H1 (cell line): ENCODE measurements at regions not wholly inside any gene's neighbourhood (a gene's known extent, or its start where the extent isn't known, plus 50 kb on each side); places are given as distances from the start of the nearest gene placed in this dataset.

Experiments
- CTCF ChIA-PET: fragments of 300-600 bp; sonication (Branson Sonifier 250); formaldehyde crosslinking; loops from one replicate; lab custom pipeline; 2021; ENCODE audit not compliant: partially characterized antibody; lab: Charles Lee
- POLR2A ChIA-PET: fragments of 300-600 bp; sonication (Branson Sonifier 250); formaldehyde crosslinking; loops from one replicate; lab custom pipeline; 2021; ENCODE audit warnings: inconsistent platforms; ENCODE audit not compliant: partially characterized antibody; lab: Charles Lee
- DNase-seq, 2 experiments: peaks; one replicate each; pipeline versions ENCODE4 v3.0.0 to v3.0.0-alpha.2; 2010 to 2022; ENCODE audit warnings: low spot score in 2 of 2, low read depth in 1 of 2, mixed read lengths in 1 of 2
- FAIRE-seq: peaks from 2 replicates; lab custom pipeline; 2011; peaks lifted over from hg19 to GRCh38; lab: Jason Lieb, UNC
- H2AFZ ChIP-seq: 2 replicates; pipeline ENCODE4 v1.8.1; 2012; ENCODE audit warnings: low read length, inconsistent platforms
- H2AK5ac ChIP-seq: 2 replicates; pipeline ENCODE4 v1.6.1; 2013; ENCODE audit warnings: low read depth, low read length
- H2BK120ac ChIP-seq: replicated peaks from 2 replicates; pipeline ENCODE3; 2013; ENCODE audit warnings: low read depth, low read length, inconsistent platforms
- H2BK12ac ChIP-seq: 2 replicates; pipeline ENCODE4 v1.6.1; 2013; ENCODE audit warnings: low read depth, low read length
- H2BK15ac ChIP-seq: 2 replicates; pipeline ENCODE4 v1.6.1; 2013; ENCODE audit warnings: low read length
- H2BK20ac ChIP-seq: 2 replicates; pipeline ENCODE4 v1.6.1; 2013; ENCODE audit warnings: low read length
- H2BK5ac ChIP-seq: 2 replicates; pipeline ENCODE4 v1.6.1; 2013; ENCODE audit warnings: low read depth, low read length
- H3K14ac ChIP-seq: 2 replicates; pipeline ENCODE4 v1.6.1; 2013; ENCODE audit warnings: inconsistent platforms; ENCODE audit not compliant: insufficient read length
- H3K18ac ChIP-seq: 2 replicates; pipeline ENCODE4 v1.6.1; 2013; ENCODE audit warnings: low read length; ENCODE audit errors: extremely low read depth
- H3K23ac ChIP-seq: 2 replicates; pipeline ENCODE4 v1.6.1; 2013; ENCODE audit warnings: inconsistent platforms; ENCODE audit not compliant: insufficient read length
- H3K23me2 ChIP-seq: 2 replicates; pipeline ENCODE4 v1.6.1; 2013; ENCODE audit warnings: low read depth, low read length
- H3K27ac ChIP-seq: 2 replicates; pipeline ENCODE4 v1.6.1; 2011; ENCODE audit warnings: low read depth, low read length, inconsistent platforms
- H3K27me3 ChIP-seq, 4 experiments: replicated peaks in 1 of 4; 1 replicate in 1 of 4; 2 replicates in 3 of 4; pipeline versions ENCODE4 v1.6.1 to v1.8.1; 2011 to 2013; ENCODE audit warnings: low read length in 3 of 4, mild to moderate bottlenecking in 3 of 4, inconsistent platforms in 2 of 4, mixed read lengths in 2 of 4, moderate library complexity in 1 of 4; ENCODE audit not compliant: control insufficient read depth in 3 of 4, insufficient read depth in 3 of 4; ENCODE audit errors: extremely low read depth in 1 of 4
- H3K36me3 ChIP-seq, 4 experiments: 2 replicates each; pipeline versions ENCODE4 v1.6.1 to v1.8.1; 2011 to 2013; ENCODE audit warnings: mild to moderate bottlenecking in 4 of 4, low read length in 3 of 4, moderate library complexity in 2 of 4, control low read depth in 1 of 4, inconsistent platforms in 1 of 4; ENCODE audit not compliant: insufficient read depth in 4 of 4, control insufficient read depth in 2 of 4
- H3K4ac ChIP-seq: replicated peaks from 2 replicates; pipeline ENCODE3; 2013; ENCODE audit warnings: low read length, low read depth, mixed read lengths, inconsistent platforms; ENCODE audit not compliant: insufficient read length
- H3K4me1 ChIP-seq, 4 experiments: replicated peaks in 1 of 4; 1 replicate in 1 of 4; 2 replicates in 3 of 4; pipeline versions ENCODE4 v1.6.1 to v1.8.1; 2011 to 2013; ENCODE audit warnings: low read length in 3 of 4, inconsistent platforms in 2 of 4, mixed read lengths in 1 of 4; ENCODE audit not compliant: insufficient read depth in 4 of 4, control insufficient read depth in 3 of 4
- H3K4me2 ChIP-seq, 2 experiments: 2 replicates each; pipeline versions ENCODE4 v1.6.1 to v1.8.1; 2011 to 2013; ENCODE audit warnings: low read depth in 2 of 2, low read length in 2 of 2, control low read depth in 1 of 2, inconsistent platforms in 1 of 2, mild to moderate bottlenecking in 1 of 2; ENCODE audit not compliant: insufficient read depth in 1 of 2
- H3K4me3 ChIP-seq, 4 experiments: fragments of 200-600, 300-600 bp in 1 of 4; sonication (generic), shearing (Covaris generic), sonication (Bioruptor Twin) in 1 of 4; 2 replicates each; pipeline versions ENCODE4 v1.5.1 to v1.8.1; 2011 to 2016; ENCODE audit warnings: low read length in 4 of 4, low read depth in 3 of 4, control low read depth in 2 of 4, inconsistent platforms in 2 of 4, mild to moderate bottlenecking in 2 of 4, mixed read lengths in 1 of 4, moderate library complexity in 1 of 4; ENCODE audit not compliant: insufficient read depth in 2 of 4; ENCODE audit errors: extremely low read depth in 1 of 4
- H3K56ac ChIP-seq: replicated peaks from 2 replicates; pipeline ENCODE3; 2013; ENCODE audit warnings: low read depth, mild to moderate bottlenecking, mixed read lengths, low read length, inconsistent platforms; ENCODE audit not compliant: insufficient read length
- H3K79me1 ChIP-seq: 2 replicates; pipeline ENCODE4 v1.6.1; 2013; ENCODE audit warnings: low read depth, low read length, control low read depth
- H3K79me2 ChIP-seq, 2 experiments: 2 replicates each; pipeline versions ENCODE4 v1.6.1 to v1.8.1; 2012 to 2013; ENCODE audit warnings: low read length in 2 of 2, mild to moderate bottlenecking in 2 of 2, inconsistent platforms in 1 of 2; ENCODE audit not compliant: insufficient read depth in 2 of 2, control insufficient read depth in 1 of 2
- H3K9ac ChIP-seq, 4 experiments: replicated peaks in 1 of 4; 1 replicate in 1 of 4; 2 replicates in 3 of 4; pipeline versions ENCODE4 v1.6.1 to v1.8.1; 2011 to 2013; ENCODE audit warnings: low read depth in 3 of 4, low read length in 3 of 4, control low read depth in 2 of 4, mild to moderate bottlenecking in 2 of 4, moderate library complexity in 2 of 4, inconsistent platforms in 1 of 4; ENCODE audit errors: extremely low read depth in 1 of 4
- H3K9me3 ChIP-seq, 2 experiments: 2 replicates each; pipeline versions ENCODE4 v1.6.1 to v1.8.1; 2012 to 2013; ENCODE audit warnings: mild to moderate bottlenecking in 2 of 2, moderate library complexity in 2 of 2, control low read depth in 1 of 2, inconsistent platforms in 1 of 2, low read depth in 1 of 2, low read length in 1 of 2, mixed read lengths in 1 of 2; ENCODE audit not compliant: insufficient read depth in 2 of 2
- H4K20me1 ChIP-seq, 2 experiments: replicated peaks in 1 of 2; 2 replicates each; pipeline versions ENCODE3 to v1.8.1; 2011 to 2013; ENCODE audit warnings: inconsistent platforms in 2 of 2, low read length in 2 of 2, mild to moderate bottlenecking in 1 of 2; ENCODE audit not compliant: insufficient read depth in 2 of 2, control insufficient read depth in 1 of 2
- H4K5ac ChIP-seq: 2 replicates; pipeline ENCODE4 v1.6.1; 2013; ENCODE audit warnings: low read length, low read depth, mixed read lengths, inconsistent platforms; ENCODE audit not compliant: insufficient read length
- H4K8ac ChIP-seq: 2 replicates; pipeline ENCODE4 v1.8.0; 2013; ENCODE audit warnings: mild to moderate bottlenecking, moderate library complexity, low read length, inconsistent platforms; ENCODE audit not compliant: insufficient read depth; ENCODE audit errors: extremely low read depth
- H4K91ac ChIP-seq: replicated peaks from 2 replicates; pipeline ENCODE3; 2013; ENCODE audit warnings: low read length, mixed read lengths, inconsistent platforms; ENCODE audit not compliant: insufficient read length
- BACH1 ChIP-seq: IDR thresholded peaks from 2 replicates; pipeline ENCODE4 v1.6.1; 2012; ENCODE audit warnings: low read length, improper control_type of control experiment
- CBX8 ChIP-seq: fragments of 300-800, 300-1000 bp; sonication (generic); IDR thresholded peaks from 2 replicates; pipeline ENCODE4 v1.7.1; 2016; ENCODE audit warnings: low read depth, low read length, borderline replicate concordance
- CREB1 ChIP-seq: IDR thresholded peaks from 2 replicates; pipeline ENCODE4 v1.6.1; 2012; ENCODE audit warnings: inconsistent platforms
- EP300 ChIP-seq, 2 experiments: IDR thresholded peaks; 1 replicate in 1 of 2; 2 replicates in 1 of 2; pipeline ENCODE4 v1.6.1; 2011 to 2012; ENCODE audit warnings: low read depth in 2 of 2, low read length in 2 of 2, mild to moderate bottlenecking in 2 of 2, borderline replicate concordance in 1 of 2, inconsistent platforms in 1 of 2, moderate library complexity in 1 of 2
- GABPA ChIP-seq: IDR thresholded peaks from 2 replicates; pipeline ENCODE4 v1.6.1; 2011; ENCODE audit warnings: mild to moderate bottlenecking, low read length, moderate library complexity, borderline replicate concordance; ENCODE audit not compliant: insufficient read depth
- HDAC6 ChIP-seq: IDR thresholded peaks from one replicate; pipeline ENCODE4 v1.7.1; 2012; ENCODE audit warnings: low read depth, mild to moderate bottlenecking, inconsistent platforms, low read length, moderate library complexity
- JUN ChIP-seq: IDR thresholded peaks from 2 replicates; pipeline ENCODE4 v1.6.1; 2011; ENCODE audit warnings: low read depth, mild to moderate bottlenecking, improper control_type of control experiment, low read length
- NRF1 ChIP-seq: IDR thresholded peaks from 2 replicates; pipeline ENCODE4 v1.6.1; 2011; ENCODE audit warnings: mild to moderate bottlenecking, low read depth, low read length, improper control_type of control experiment
- SIN3A ChIP-seq, 2 experiments: IDR thresholded peaks in 1 of 2; conservative IDR thresholded peaks in 1 of 2; 2 replicates each; pipeline ENCODE4 v1.6.1; 2011 to 2012; ENCODE audit warnings: low read length in 2 of 2, improper control_type of control experiment in 1 of 2, low read depth in 1 of 2, mild to moderate bottlenecking in 1 of 2
- SP1 ChIP-seq: IDR thresholded peaks from 2 replicates; pipeline ENCODE4 v1.6.1; 2011; ENCODE audit warnings: low read depth, low read length
- TAF7 ChIP-seq: optimal IDR thresholded peaks from 2 replicates; pipeline ENCODE3; 2011; ENCODE audit warnings: low read depth, mild to moderate bottlenecking, inconsistent platforms, low read length, moderate library complexity, borderline replicate concordance
- TEAD4 ChIP-seq: IDR thresholded peaks from 2 replicates; pipeline ENCODE4 v1.6.1; 2012; ENCODE audit warnings: low read depth, low read length, inconsistent platforms, mixed read lengths
- WGBS, 2 experiments: shearing (Covaris generic) in 1 of 2; methylation state at CpG; one replicate each; pipeline versions ENCODE4 v1.1.6 to v1.1.7; 2013 to 2015; ENCODE audit warnings: low lambda C conversion rate in 2 of 2, mixed read lengths in 2 of 2, inconsistent platforms in 1 of 2, low coverage in 1 of 2, missing lambda C conversion rate in 1 of 2; ENCODE audit not compliant: insufficient replicate concordance in 2 of 2, insufficient coverage in 1 of 2, insufficient read length in 1 of 2; ENCODE audit errors: extremely low coverage in 1 of 2, missing lambda C conversion rate in 1 of 2; 5-methylcytosine and 5-hydroxymethylcytosine counted together
- TF ChIP-seq, protein P1 (sequence below): IDR thresholded peaks from 2 replicates; pipeline ENCODE4 v1.6.1; 2012; ENCODE audit warnings: low read length, inconsistent platforms
- TF ChIP-seq, protein P2 (sequence below): IDR thresholded peaks from 2 replicates; pipeline ENCODE4 v1.6.1; 2012; ENCODE audit warnings: inconsistent platforms

DNA sequence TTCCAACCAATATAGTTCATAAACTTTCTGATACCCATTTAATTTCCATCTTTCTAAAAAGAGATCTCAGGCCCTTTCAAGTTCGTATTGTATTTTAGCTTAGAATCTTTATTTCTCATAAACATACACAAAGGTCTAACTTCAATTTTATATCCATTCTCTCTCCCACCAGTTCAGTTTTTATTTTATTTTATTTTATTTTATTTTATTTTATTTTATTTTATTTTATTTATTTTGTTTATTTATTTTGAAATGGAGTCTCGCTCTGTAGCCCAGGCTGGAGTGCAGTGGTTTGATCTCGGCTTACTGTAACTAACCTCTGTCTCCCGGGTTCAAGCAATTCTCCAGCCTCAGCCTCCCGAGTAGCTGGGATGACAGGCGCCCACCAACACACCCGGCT lies 552.8 kb downstream of the SLITRK5 start:
- Histone ChIP-seq H2AK5ac (no peak overlapping the region), H4K91ac (no peak overlapping the region), H4K20me1 (no peaks in the 10 kb centered on the region), H3K14ac (no peak overlapping the region), H3K27me3 (no peaks in the 10 kb centered on the region), H3K4me2 (no peak overlapping the region), H3K18ac (no peak overlapping the region), H4K8ac (no peak overlapping the region), H2AFZ (no peak overlapping the region), H3K4ac (no peak overlapping the region), H2BK12ac (no peak overlapping the region), H3K9me3 (no peaks in the 10 kb centered on the region; a peak in 1 of 4 replicates), H3K79me2 (no peaks in the 10 kb centered on the region), H2BK15ac (no peak overlapping the region), H3K23me2 (no peaks in the 10 kb centered on the region), H3K23ac (no peak overlapping the region), H3K9ac (no peak overlapping the region), H3K79me1 (no peaks in the 10 kb centered on the region), H3K56ac (no peak overlapping the region), H2BK5ac (no peak overlapping the region), H3K36me3 (no peaks in the 10 kb centered on the region), H3K27ac (no peak overlapping the region), H2BK20ac (no peak overlapping the region), H2BK120ac (no peak overlapping the region), H4K5ac (no peak overlapping the region), H3K4me3 (no peak overlapping the region), H3K4me1 (no peaks in the 10 kb centered on the region)
- no peak for DNase-seq
- CTCF ChIA-PET, result no interaction called here
- FAIRE-seq, result no peak
- POLR2A ChIA-PET, result no interaction called here
- WGBS, 2 experiments, result 92% methylated on average over 6 of the region's 7 CpGs; no CpG with 5 or more reads in 1 of the 2 experiments
- TF ChIP-seq HDAC6 (no peak), TEAD4 (no peak), NRF1 (no peak), SP1 (no peak), BACH1 (no peak), TAF7 (no peak), SIN3A (conservative IDR thresholded peaks at IDR 0.05 in 1 of 2, IDR thresholded peaks at IDR 0.05 in 1 of 2; ENCODE audit: low read depth in 1 of 2, low read length in 2 of 2) (no peak), JUN (no peak), EP300 (IDR thresholded peaks at IDR 0.05; ENCODE audit: borderline replicate concordance in 1 of 2, low read depth in 2 of 2, low read length in 2 of 2) (no peak), GABPA (no peak), CBX8 (no peak), CREB1 (no peak)
- TF ChIP-seq, protein P1, sequence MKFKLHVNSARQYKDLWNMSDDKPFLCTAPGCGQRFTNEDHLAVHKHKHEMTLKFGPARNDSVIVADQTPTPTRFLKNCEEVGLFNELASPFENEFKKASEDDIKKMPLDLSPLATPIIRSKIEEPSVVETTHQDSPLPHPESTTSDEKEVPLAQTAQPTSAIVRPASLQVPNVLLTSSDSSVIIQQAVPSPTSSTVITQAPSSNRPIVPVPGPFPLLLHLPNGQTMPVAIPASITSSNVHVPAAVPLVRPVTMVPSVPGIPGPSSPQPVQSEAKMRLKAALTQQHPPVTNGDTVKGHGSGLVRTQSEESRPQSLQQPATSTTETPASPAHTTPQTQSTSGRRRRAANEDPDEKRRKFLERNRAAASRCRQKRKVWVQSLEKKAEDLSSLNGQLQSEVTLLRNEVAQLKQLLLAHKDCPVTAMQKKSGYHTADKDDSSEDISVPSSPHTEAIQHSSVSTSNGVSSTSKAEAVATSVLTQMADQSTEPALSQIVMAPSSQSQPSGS, result no peak
- TF ChIP-seq, protein P2, sequence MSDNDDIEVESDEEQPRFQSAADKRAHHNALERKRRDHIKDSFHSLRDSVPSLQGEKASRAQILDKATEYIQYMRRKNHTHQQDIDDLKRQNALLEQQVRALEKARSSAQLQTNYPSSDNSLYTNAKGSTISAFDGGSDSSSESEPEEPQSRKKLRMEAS, result no peak
